ENCODE measurements at regions not wholly inside any gene's neighbourhood (a gene's known extent, or its start where the extent isn't known, plus 50 kb on each side); places are given as distances from the start of the nearest gene placed in this dataset.

DNA sequence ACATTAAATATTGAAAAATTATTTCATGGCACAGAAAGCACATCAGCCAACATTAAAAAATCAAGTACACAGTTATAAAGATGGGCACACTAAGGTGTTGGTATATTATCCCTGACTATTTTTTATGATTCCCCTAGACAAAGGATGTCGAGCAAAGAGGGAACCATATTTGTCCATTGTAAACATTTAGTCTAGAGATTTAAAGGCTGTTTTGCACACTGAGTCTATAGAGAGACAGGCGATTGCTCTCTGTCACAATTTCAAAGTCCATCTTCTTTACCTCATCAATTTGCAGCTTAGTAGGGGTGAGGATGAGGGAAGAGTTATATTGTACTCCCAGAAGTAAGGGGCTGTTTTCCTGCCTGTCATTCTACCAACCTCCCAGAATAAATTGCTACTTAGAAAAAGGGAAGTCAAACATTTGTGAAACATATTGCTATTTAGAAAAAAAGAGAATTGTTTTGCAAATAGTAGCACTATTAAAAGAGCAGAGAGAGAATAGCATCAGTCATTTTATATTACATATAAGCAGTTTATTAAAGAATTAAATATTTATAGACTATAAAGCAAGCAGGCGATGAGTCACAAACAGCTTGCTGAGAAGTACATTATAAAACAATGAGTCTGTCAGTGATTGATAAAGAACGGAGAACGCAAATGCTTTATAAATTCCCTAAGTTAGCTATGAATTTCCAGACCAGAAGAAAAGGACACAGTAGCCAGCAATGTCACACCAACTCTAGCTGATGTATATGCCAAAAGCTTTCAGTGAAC is 270.6 kb upstream of the PMFBP1 start:
- TF ChIP-seq, protein P1, sequence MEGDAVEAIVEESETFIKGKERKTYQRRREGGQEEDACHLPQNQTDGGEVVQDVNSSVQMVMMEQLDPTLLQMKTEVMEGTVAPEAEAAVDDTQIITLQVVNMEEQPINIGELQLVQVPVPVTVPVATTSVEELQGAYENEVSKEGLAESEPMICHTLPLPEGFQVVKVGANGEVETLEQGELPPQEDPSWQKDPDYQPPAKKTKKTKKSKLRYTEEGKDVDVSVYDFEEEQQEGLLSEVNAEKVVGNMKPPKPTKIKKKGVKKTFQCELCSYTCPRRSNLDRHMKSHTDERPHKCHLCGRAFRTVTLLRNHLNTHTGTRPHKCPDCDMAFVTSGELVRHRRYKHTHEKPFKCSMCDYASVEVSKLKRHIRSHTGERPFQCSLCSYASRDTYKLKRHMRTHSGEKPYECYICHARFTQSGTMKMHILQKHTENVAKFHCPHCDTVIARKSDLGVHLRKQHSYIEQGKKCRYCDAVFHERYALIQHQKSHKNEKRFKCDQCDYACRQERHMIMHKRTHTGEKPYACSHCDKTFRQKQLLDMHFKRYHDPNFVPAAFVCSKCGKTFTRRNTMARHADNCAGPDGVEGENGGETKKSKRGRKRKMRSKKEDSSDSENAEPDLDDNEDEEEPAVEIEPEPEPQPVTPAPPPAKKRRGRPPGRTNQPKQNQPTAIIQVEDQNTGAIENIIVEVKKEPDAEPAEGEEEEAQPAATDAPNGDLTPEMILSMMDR (IDR thresholded peaks at IDR 0.05), result no peak

DNA sequence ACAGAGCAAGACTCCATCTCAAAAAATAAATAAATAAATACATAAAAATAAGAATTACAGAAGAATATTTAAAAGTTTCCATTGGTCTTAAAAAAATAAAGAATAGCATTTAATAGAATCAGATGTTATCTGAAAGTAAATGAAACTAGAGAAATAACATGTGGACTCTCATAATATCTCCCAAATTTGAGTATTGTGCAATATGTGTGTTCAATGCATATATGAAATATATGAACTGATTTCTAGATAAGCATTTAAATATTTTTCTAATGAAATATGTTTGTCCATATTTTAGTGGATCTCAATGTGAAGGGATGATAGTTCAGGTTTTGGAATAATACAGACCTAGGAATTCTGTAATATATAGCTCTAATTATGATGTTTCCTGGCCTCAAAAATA is 265.9 kb upstream of the PMFBP1 start:
- TF ChIP-seq, protein P1 (IDR thresholded peaks at IDR 0.05), result no peak

DNA sequence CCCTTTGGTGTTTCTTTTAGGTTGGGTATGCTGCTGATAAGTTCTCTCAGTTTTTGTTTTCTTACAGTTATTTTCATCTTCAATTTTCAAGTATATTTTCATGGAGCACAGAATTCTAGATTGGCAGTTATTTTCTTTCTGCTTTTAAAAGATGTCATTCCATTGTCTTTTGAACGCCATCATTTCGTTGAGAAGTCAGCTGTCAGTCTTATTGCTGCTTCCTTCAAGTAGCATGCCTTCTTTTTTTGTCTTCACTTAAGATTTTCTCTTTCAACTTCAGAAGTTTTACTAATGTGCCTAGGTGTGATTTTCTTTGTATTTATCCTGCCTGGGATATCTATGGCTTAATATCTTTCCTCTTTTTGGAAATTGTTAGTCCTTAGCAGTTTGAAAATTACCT is 262.2 kb upstream of the PMFBP1 start:
- TF ChIP-seq, protein P1 (IDR thresholded peaks at IDR 0.05), result no peak

DNA sequence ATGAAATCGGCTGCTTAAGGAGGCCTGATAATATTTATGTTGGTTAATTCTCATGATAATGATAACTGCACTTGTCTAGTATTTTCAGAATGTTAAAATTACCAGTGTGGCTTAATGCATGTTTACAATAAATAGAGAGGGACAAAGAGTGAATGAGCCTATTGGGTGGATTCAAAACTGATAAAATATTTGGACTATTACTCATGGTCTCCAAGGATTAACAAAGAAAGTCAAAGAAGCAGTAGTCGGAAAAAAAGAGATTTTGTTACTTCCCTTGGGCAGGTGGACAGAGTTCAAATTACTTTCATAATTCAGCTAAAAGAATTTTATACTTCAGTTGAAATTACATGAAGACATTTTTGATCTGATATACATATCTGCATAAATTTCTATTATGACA is 258.2 kb upstream of the PMFBP1 start:
- TF ChIP-seq, protein P1 (IDR thresholded peaks at IDR 0.05), result no peak

DNA sequence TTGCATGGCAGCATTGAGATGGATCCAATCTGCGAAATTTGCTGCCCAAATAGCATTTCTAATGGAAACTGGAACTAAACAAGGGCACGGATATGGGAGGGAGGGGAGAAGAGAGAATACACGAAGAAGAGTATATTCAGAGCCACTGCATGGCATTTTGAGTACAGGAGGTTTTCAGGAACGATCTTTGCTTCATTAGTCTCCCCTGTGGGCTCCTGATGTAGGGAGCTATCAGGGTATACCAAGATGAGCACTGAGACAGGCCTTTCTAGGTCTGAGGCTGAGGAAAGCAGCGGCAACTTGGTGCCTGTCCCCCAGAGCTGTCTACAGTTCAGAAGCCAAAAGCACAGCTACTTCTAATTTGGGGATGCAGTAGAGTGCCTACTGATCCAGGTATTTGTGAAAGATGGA is 257.7 kb upstream of the PMFBP1 start:
- TF ChIP-seq, protein P1 (IDR thresholded peaks at IDR 0.05), result no peak

DNA sequence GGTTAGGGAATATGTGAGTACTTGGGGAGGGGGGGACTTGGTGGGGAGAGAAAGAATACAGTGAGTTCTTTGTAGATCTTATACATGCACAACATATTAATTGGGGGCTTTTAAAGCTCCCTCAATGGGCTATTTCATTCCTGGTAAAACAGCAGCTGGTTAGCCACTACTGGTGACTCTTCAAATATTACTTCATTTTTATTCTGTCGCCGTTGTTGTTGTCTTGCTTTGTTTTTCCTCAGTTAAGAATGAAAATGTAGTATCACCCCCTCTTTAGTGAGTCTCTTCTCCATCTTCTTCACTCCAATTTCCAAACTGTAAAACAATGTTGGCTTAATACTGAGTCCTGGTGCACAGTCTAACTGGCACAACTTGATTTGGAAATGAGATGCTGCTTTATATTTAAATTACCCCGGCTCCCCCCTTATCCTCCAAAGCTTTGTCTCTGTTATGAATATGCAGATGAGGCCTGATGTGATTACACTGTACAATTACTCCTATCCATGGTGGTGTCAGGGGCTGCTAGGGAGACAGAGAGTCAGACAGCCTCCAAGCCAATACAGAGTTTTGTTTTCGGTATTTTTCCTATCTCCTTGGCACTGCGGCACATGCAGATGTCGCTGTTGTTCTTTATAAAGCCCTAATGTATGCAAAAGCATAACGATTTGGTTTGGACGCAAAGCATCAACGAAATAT is 256.9 kb upstream of the PMFBP1 start:
- TF ChIP-seq, protein P1 (IDR thresholded peaks at IDR 0.05), result peak; percentile 7; the same call in 1 of the 2 replicates

DNA sequence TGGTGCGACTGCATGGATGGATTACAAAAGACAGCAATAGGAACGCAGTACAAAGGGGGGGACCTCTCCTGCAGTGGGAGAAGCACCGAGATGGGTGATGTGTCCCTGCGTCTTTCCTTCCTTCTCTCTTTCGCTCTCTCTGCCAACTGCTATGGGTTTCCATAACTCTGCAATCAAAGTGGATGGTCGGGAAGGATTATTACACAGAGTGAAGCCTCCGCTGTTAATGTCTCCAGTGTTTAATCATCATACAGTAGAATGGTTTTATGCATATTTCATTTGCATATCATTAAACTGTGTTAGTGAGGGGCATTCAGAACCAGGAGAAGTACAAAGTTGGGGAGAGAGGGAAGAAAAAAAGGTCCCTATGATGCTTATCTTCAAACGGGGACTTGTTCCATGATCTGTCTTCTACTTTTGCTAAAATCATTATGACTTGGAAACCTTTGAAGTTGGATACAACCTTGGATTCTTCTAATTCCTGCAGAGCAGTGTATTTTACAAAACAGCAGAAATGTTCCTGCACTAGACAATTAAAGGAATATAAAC is 255.9 kb upstream of the PMFBP1 start:
- TF ChIP-seq, protein P1 (IDR thresholded peaks at IDR 0.05), result no peak
